ENCODE measurements at regions not wholly inside any gene's neighbourhood (a gene's known extent, or its start where the extent isn't known, plus 50 kb on each side); places are given as distances from the start of the nearest gene placed in this dataset.
A peak's percentile ranks its signal among the peaks of the same experiment; 100 is the strongest.

DNA sequence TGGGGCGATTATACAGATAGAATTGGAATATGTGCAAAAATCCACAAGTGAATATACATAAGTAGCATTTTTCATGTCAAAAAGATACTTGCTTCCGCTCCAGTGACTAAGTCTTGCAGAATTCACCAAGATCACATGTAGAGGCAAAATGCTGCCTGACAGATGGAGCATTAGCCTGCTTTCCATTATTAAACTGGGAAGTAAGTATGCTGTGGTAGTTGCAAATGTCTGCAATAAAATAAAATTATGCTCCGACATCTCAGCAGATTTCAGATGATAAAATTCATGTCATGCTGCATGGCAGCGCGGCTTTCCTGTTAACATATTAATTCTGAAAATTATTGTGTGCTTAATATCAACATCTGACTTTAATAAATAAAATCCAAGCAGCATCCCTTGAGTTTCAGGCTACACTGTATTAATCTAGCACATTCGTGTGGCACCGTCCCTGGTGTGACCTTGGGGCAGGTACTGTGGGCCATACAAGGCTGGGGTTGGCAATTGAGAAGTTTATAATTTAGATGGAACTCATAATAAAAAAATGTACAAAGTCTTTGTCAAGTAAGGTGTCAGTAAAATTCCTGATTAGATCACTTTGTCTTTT, 366.4 kb upstream of the ZP4 start:
- no peak for DNase-seq

DNA sequence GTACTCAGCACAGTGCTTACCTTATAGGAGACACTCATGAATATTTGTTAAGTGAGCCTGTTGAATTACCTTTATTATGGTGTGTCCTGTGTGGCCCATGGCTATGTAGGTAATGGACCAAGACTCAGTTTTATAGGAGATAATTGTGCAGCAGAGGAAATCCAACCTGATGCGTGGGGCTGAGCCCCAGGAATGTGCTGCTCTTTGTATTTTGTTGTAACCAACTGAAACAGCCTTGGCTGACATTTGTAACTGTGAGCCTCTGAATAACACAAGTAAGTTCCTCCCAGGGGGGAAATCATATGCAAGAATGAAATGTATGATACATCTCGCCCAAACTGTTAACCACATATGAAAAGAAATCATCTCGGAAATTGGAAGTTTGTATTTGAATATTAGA, 364.2 kb upstream of the ZP4 start:
- no peak for DNase-seq

DNA sequence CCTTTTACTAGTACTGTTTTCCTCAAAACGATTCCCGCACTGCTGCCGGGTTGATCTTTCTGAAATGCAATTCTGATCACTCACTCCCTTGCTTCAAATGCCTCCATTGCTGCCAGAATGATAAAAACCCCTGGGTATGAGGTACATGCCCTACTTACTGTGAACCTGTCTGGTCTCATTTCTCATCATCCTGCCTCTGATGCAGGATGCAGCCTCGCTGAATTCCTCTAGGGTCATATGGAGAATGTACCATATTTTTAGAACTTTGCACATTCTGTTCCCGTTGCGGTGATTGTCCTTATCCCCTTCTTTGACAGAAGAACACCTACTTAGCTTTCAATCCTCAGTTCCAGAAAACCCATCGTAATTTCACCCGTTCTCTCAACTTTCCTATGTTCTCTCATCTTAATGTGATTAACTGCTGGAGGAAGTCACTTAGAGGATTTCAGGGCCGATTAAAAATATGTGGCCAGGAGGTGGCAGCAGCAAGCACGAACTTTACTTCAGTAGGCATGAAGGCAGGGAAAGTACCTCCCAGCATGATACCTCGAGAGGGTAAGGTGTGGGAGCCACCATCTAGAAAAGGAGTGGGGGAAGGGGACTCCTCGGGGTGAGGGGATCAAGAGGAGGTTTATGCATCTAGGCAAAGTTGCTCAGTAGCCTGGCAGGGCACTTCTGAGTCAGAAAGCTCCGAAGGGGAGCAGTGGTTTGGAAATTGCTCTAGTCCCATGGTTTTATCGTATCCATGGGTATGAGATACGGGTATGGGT, 361.5 kb upstream of the ZP4 start:
- DNase-seq = peak; percentile 55 to 69

DNA sequence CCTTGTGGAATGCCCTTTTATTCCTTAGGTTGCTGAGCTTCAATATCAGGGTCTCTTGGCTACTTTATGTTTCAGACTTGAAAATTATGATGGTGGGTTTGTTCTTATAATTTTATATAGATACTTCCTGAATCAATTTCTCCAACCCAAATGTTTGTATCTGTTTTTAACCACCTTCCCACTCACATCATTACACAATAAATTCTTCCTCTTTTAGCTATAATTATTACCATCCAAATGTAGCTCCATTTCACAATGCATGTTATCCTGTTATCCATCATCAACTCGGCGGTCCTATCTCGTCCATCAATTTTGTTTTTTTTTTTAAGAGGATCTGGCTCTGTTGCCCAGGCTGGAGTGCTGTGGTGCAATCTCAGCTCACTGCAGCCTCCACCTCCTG, 357.6 kb upstream of the ZP4 start:
- peak; percentile 11 to 80 for DNase-seq

DNA sequence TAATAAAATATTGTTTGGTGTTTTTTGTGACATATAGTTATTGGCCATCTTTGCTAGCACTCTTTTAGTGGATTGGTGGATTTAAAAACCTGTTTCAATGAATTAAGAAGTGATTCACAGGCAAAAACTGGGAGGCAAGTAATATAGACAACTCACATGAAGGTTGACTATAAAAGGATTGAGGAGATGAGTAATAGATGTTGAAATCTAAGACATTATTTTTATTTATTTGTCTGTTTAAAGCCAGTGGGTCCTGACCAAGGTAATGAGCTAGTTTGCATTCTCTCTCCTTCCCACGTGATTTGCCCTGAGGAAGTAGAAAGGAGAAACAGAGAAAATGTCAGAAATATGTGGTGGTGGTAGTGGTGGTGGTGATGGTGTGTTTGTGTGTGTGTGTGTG, 351.5 kb upstream of the ZP4 start:
- DNase-seq = peak; percentile 8 to 13

DNA sequence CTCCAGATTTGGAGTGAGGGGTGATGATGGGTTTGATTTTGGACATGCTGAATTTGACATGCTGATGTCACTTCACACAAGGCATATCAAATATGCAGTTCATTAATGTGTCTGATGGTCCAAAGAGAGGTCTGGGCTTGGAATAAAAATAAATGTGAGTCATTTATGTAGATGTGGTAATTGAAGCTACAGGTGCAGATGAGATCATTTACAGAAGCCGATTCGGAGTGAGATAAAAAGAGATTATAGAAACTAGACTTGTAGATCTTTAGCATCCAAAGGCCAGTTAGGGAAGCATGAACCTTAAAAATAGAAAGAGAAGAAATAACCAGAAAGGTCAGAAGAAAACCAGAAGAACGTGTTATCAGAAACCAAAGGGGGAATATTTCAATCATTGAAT, 350.9 kb upstream of the ZP4 start:
- DNase-seq = no peak

DNA sequence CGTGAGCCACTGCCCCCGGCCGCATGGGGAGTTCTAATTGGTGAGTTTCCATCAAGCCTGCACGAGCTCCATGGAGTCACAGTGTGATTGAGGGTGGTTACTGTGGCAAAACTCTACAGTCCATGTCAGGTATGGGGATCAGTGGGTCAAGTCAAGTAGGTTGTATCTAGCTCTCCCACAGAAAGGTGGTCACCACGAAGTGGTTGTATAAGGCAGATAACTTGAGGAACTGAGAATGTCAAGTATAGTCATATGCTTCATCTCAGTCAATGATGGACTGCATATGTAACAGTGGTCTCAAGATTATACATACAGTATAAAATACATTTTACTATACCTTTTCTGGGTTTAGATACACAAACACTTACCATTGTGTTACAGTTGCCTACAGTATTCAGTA, 348.6 kb upstream of the ZP4 start:
- DNase-seq = no peak

DNA sequence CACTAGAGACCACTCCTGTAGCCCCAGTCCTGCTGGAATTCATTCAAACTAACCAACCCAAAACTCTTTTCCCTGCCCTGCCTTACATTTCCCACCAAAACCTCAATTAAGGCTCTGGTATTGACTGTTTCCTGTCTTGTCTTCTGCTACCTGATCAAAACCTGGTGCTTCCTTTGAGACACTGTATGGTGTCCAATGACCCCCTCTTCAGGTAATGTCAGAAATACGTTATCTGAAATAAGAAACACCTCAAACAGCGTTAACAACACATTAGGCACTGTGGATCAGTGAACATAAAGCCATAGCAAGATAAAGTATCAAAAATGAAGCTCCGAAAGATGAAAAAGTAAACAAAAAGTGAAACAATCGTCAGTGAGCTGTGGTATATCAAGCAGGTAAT, 343.2 kb upstream of the ZP4 start:
- no peak for DNase-seq

DNA sequence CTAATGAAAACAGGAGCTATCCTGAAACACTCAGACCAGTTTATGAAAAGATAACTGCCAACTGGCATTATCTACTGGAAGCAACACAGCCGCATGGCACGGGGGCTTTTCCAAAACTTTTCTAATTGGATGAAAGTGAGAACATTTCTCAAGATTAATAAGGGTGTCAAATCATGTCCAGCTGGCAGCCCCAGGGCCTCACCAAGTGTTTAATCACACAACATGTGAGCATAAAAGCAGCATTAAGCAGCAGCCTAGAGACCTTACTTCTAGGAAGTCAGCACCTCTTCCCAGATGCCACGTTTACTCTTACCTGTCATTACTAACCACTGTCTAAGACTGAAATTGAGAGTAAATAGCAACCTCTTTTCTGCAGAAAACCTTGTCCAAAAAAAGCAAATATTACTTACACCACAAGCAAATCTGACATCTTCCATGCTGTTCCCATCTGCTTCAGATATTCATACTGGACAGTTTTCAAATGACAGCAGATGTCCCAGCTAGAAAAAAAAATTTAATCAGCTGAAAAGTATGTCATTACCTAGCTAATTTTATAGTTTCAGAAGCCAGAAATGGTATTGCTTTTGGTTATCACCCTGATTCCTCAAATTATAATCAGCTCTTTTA, 341.5 kb upstream of the ZP4 start:
- DNase-seq = no peak

DNA sequence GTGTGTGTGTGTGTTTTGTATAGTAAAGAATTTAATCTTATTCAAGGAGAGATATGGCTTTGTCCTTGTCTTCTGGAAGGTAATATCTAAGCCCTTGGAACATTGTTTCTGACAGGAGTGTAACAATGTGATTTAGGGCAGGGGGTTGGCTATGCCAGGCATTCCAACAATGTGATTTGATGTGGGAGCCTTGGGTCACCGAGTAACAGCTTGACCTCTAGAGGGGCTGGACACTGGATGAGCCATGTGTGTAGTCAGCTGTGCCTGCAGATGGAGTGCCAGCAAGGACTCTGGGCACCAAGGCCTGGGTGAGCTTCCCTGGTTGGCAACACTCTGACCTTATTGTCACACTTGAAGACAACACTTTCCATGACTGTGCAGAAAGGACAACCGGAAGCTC, 336.1 kb upstream of the ZP4 start:
- no peak for DNase-seq

DNA sequence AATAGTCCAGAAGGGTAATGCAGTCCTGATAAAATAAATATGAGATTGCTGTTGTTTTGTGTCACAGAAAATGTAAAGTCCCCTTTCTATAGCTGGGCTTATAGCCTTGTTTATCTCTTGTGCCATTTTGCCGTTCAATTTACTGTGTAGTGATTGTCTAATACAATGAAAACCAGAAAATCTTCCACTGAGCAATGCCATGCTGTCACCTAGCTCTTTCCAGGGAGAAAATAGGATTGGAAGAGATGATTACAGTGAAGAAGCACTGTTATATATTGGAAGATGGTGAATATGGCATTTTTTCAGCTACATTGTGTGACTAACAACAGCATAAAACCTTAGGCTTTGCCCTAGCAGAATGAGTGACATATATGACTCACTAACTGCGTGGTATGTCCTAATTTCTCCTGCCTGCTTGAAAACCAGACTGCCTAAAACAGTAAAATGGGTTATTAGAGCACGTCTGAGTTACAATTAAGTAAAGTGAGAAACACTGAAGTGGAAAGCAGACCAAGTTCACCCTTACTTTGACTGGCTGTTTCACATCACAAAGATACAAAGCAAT, 332.4 kb upstream of the ZP4 start:
- DNase-seq = no peak

DNA sequence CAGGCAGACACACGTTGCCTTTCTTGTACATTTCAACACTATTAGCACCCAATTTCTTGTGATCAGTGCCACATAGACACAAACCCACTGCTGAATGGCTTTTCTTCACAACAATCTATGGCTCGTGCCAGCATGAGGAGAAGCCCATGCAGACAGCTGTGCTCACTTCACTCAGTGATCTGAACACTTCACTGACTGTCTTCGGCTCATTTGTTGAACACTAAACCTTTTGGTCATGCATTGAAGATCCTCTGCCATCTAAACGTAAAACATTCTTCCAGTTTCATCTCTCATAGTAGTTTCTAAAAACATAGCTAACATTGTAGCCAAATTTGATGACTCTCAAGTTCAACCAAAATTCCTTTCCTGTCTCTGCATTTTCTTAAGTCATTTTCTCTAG, 331.0 kb upstream of the ZP4 start:
- no peak for DNase-seq

DNA sequence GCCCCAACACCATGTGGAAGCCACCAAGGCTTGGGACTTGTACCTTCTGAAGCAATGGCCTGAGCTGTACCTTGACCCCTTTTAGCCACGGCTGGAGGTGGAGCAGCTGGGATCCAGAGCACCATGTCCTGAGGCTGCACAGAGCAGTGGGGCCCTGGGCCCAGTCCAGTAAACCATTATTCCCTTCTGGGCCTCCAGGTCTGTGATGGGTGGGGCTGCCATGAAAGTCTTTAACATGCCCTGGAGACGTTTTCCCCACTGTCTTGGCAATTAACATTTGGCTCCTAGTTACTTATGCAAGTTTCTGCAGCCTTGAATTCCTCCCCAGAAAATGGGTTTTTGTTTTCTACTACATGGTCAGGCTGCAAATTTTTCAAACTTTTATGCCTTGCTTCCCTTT, 323.7 kb upstream of the ZP4 start:
- DNase-seq = no peak

DNA sequence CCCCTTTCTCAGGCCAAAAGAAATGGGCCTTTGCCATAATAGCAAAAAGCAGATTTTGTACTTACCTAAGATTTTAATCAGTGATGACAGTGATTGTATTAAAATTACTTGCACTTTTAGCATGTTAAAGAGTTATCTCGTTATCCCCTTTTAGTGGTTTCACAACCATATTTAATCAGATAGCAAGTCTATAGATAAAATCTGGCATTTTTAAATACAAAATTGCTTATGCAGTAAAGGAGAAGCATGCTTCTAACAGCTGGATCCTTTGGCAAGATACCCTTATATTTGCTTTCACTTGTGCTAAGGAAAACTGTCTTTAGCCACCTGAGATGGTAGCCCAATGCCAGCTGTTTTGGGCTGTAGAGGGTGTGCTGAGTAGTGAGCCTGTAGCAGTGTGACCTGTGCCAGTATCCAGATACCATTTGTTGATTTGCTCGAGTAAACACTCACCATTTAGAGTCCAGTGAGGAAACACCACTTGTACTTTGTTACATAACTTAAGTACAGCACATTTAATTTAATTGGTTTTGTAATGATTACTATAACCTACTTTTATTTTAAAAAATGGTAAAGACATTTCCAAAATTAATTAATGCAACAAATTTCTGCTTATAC, 314.4 kb upstream of the ZP4 start:
- no peak for DNase-seq

DNA sequence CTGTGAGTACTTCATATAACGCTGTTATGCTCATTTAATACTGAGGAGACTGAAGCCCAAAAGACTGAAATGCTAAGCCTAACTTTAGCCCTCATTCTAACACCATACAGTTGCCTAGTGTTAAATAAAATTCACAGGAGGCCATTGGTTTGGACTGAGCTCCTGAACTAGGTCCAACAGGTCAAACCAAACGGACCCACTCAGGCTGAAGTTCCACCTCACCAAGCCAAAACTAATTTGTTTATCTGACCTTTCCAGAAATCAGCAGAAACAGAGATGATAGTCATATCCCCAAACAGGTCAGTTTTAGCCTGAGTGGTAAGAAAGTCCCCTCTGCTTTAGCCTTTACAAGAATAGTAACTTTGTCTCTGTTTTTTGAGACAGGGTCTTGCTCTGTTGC, 311.3 kb upstream of the ZP4 start:
- no peak for DNase-seq

DNA sequence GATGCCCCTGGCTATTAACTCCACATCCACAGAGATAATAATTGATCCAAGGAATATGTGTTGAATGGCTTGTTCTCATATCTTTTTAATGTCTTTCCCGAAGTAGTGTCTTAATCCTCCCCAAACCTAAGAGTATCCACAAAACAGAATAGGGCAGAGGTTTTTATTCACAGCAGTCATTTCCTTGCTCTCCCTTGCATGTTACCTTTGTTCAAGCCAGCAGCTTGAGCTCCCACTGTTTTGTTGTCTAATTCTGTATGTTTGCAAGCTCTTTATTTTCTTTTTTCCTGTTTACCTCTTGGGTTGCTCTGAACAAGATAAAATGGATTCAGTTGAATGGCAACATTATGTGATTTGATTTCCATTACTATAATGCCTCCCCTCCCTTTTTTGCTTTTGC, 308.6 kb upstream of the ZP4 start:
- no peak for DNase-seq

DNA sequence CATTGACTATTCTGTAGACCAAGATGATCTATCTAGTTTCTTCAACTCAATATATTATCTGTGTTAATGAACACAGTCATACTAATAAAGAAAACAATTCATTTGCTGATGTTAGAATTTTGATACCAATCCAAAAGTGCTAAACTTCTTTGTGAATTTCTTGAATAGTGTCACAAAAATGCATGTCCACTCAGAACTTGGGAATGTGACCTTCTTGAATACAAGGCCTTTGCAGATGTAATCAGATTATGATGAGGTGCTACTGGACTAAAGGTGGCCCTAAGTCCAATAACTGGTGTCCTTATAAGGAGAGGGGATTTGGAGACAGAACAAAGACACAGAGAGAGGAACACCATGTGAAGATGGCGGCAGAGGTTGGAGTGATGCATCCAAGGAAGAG, 305.8 kb upstream of the ZP4 start:
- no peak for DNase-seq

DNA sequence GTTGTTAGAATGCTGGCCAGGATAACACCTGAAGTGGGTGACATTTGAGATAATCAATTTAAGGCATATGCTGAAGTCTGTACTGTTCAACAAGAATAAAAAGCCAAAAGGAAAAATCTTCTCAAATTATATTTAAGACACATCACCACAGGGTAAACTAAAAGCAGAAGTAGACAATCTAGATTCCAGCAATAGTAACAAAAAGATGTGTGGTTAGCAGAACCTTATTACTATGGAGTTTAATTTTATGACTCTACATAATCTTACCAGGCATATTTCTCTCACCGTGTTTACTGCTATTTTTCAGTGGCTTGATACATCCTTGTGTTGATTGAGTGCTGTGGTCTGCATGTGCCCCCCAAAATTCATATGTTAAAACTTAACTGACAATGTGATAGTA, 300.4 kb upstream of the ZP4 start:
- no peak for DNase-seq

DNA sequence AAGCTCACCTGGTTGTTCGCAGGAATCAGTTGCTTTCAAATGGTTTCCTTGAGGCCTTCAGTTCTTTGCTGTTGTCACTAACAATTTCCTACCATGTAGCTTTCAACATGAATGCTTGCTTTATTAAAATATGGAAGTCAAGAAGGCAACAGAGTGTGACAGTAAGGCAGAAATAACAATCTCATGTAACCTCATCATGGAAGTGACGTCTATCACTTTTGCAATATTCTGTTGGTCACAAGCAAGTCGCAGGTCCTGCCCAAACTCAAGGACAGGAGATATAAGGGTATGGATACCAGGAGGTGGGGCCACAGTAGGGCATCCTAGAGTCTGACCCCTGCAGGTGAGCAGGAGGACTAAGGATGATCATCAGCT, 296.8 kb upstream of the ZP4 start:
- no peak for DNase-seq

DNA sequence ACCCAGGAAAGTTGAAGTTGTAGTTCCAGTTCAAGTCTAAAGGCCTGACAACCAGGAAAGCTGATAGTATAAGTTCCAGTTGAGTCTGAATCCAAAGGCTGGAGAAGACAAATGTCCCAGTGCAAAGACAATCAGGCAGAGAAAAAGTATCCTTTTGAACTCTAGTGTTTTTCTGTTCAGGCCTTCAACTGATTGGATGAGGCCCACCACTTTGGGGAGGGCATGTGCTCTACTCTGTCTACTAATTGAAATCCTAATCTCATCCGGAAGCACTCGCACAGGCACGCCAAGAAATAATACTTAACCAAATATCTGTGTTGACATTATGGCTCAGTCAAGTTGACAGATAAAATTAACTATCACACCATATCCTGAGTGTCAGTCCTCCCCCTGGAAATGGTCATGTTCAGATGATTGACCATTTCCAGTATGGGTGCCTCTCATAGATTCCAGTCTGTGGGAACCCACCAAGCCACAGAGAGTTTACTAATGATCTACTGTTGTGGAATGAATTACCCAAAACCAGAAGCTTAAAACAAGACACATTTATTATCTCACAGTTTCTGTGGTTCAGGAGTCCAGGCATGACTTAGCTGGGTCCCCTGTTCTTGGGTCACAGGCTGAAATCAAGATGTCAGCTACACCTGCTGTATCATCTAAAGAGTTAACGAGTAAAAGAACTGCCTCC, 296.3 kb upstream of the ZP4 start:
- DNase-seq = no peak

DNA sequence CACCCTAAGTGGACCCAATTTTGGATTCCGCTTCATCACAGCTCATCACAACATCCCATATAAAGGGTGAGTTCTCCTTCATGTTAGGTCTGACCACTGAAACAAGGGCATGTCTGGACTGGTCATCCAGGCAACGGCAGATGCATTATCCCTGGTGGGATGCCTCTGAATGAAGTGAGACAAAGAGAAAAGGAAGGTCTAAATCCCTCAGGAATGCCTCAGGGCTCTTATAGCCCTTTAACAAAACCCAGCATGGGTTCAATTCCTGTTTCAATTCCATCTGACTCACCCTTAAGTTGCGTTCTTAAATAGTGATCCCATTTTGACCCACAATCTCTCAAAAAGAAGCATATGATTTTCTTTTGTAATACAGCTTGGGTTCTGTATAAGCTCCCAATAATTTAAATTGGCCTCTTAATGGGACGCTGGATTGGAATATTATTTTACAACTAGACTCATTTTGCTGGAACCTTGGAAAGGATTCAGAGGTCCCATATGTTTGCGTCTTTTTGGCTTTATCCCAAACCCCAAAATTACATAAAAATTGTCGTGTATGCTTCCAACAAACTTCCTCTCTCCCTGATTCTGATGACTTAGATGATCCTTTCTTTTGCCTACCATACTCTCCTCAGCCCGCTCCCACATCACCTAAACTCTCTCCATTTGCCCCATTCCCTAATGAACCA, 287.4 kb upstream of the ZP4 start:
- DNase-seq = no peak

DNA sequence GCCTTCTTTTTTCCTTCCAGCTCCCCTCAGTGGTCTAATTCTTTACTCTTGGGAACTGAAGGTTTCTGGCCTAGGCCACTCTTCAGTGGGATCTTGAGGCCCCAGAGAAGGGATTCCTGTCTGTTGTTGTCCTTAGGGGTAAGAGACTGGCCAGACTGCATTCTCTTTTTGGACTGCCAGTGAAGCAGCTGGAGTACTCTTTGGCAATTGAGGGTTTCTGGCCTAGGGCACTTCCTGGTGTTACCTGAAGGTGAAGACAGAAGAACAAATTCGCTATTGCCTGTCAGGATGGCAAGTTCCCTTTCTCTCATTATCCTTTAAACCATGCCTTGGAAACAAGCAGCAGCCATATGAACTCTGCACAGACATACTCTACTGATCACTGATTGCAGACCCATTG, 286.6 kb upstream of the ZP4 start:
- no peak for DNase-seq
